CD4-positive, alpha-beta T cell (primary cell): ENCODE measurements at regions not wholly inside any gene's neighbourhood (a gene's known extent, or its start where the extent isn't known, plus 50 kb on each side); places are given as distances from the start of the nearest gene placed in this dataset.

ENCODE experiments used
- ATAC-seq: fragments of 200-7000 bp; cut with Tn5 transposase; one replicate; pipeline ENCODE4 v1.10.0; 2022; ENCODE audit warnings: mild to moderate bottlenecking; ENCODE audit not compliant: poor library complexity
- CTCF ChIA-PET: fragments of 350-600 bp; sonication (Branson Sonifier 250); formaldehyde crosslinking; loops from one replicate; lab custom pipeline; 2021; ENCODE audit warnings: antibody characterized with exemption, inconsistent platforms; lab: Charles Lee
- POLR2A ChIA-PET: fragments of 350-600 bp; sonication (Branson Sonifier 250); formaldehyde crosslinking; loops from one replicate; lab custom pipeline; 2021; ENCODE audit warnings: antibody characterized with exemption, inconsistent platforms; lab: Charles Lee
- DNase-seq, 14 experiments: peaks; one replicate each; pipeline ENCODE4 v3.0.0-alpha.2; 2013 to 2020; ENCODE audit warnings: mixed read lengths in 2 of 14
- H3K27ac ChIP-seq, 2 donors: one replicate each; pipeline versions ENCODE4 v1.5.1 to v1.7.0; 2013; ENCODE audit warnings: low read length in 2 of 2, low read depth in 1 of 2, mild to moderate bottlenecking in 1 of 2
- H3K27me3 ChIP-seq, 2 experiments: 1 replicate in 1 of 2; 2 replicates in 1 of 2; pipeline versions ENCODE4 v1.6.1 to v1.7.0; 2013; ENCODE audit warnings: low read length in 2 of 2, control low read depth in 1 of 2, mild to moderate bottlenecking in 1 of 2, moderate library complexity in 1 of 2; ENCODE audit not compliant: insufficient read depth in 2 of 2, control insufficient read depth in 1 of 2
- H3K36me3 ChIP-seq: one replicate; pipeline ENCODE4 v1.6.1; 2013; ENCODE audit warnings: low read length, control low read depth; ENCODE audit not compliant: insufficient read depth
- H3K4me1 ChIP-seq: one replicate; pipeline ENCODE4 v1.6.1; 2013; ENCODE audit warnings: low read length, control low read depth; ENCODE audit not compliant: insufficient read depth
- H3K4me3 ChIP-seq: one replicate; pipeline ENCODE4 v1.5.1; 2013; ENCODE audit warnings: mild to moderate bottlenecking, low read length, moderate library complexity
- H3K9me3 ChIP-seq, 2 experiments: 1 replicate in 1 of 2; 2 replicates in 1 of 2; pipeline versions ENCODE4 v1.6.1 to v1.7.0; 2013; ENCODE audit warnings: low read length in 2 of 2, mild to moderate bottlenecking in 2 of 2, control low read depth in 1 of 2, moderate library complexity in 1 of 2; ENCODE audit not compliant: control insufficient read depth in 1 of 2, insufficient read depth in 1 of 2
- H3K27ac Mint-ChIP-seq: one replicate; pipeline ENCODE4 v1.8.0; 2020; ENCODE audit warnings: mixed read lengths
- H3K27me3 Mint-ChIP-seq: one replicate; pipeline ENCODE4 v1.8.0; 2021; ENCODE audit warnings: mixed read lengths
- H3K36me3 Mint-ChIP-seq: one replicate; pipeline ENCODE4 v1.8.0; 2021; ENCODE audit warnings: low read depth, mixed read lengths
- H3K4me1 Mint-ChIP-seq: one replicate; pipeline ENCODE4 v1.8.0; 2021; ENCODE audit warnings: low read depth, mixed read lengths
- H3K4me3 Mint-ChIP-seq: one replicate; pipeline ENCODE4 v1.8.0; 2020; ENCODE audit warnings: mild to moderate bottlenecking, mixed read lengths
- H3K9me3 Mint-ChIP-seq: one replicate; pipeline ENCODE4 v1.8.0; 2020; ENCODE audit warnings: mixed read lengths
- CTCF ChIP-seq: fragments of 200-600 bp; IDR thresholded peaks from one replicate; pipeline ENCODE4 v1.8.0; 2022; ENCODE audit warnings: antibody characterized with exemption, mild to moderate bottlenecking
- intact Hi-C, 2 experiments: fragments of 100-400 bp; cut with DNase I in 1 of 2; cut with micrococcal nuclease in 1 of 2; formaldehyde crosslinking; loops; one replicate each; pipeline versions ENCODE4 v1.15.1 to v1.9.0; 2023 to 2025; cut with DNase I, micrococcal nuclease

GRCh38 chr1:166282391-166283137 is 115.8 kb upstream of the FAM78B start:
- Mint-ChIP-seq H3K36me3 (no peaks in the 10 kb centered on the region), H3K4me3 (no peak overlapping the region), H3K9me3 (peaks cover 4% of the 10 kb centered on the region), H3K4me1 (no peaks in the 10 kb centered on the region), H3K27me3 (peaks cover 5% of the 10 kb centered on the region), H3K27ac (no peak overlapping the region)
- DNase-seq: no peak
- CTCF ChIA-PET: no interaction called here
- H3K4me1 ChIP-seq: no peaks in the 10 kb centered on the region
- no peak for TF ChIP-seq CTCF
- ATAC-seq: no peak
- H3K36me3 ChIP-seq: no peaks in the 10 kb centered on the region
- no peaks in the 10 kb centered on the region for H3K9me3 ChIP-seq
- no peaks in the 10 kb centered on the region for H3K27me3 ChIP-seq
- no peak overlapping the region for H3K27ac ChIP-seq
- intact Hi-C loops: no loop called here
- no peak overlapping the region for H3K4me3 ChIP-seq
- POLR2A ChIA-PET: no interaction called here

DNA sequence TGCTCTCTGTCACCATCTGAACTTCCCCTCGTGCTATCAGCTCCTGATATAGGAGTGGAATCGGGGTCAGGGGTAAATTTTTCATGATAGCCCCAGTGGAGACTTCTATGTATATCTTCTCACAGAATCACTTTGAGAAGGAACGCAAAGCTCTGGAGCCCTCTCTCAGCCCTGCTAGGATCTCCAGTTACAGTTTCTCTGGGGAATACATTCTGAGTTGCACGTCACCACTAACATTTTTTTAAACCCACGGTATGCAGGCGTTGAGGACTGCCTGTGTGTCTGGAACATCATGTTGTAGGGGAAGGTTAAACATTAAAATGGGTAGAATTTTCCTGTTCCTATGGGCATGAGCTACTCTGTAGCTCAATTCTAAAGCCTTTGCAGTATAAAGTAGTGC is 116.4 kb upstream of the FAM78B start:
- no peak overlapping the region for H3K27ac Mint-ChIP-seq
- POLR2A ChIA-PET: no interaction called here
- H3K4me3 ChIP-seq: no peak overlapping the region
- H3K4me1 Mint-ChIP-seq: no peaks in the 10 kb centered on the region
- DNase-seq: no peak
- H3K36me3 Mint-ChIP-seq: no peaks in the 10 kb centered on the region
- ATAC-seq: no peak
- peaks cover 0 to 2% of the 10 kb centered on the region in 2 experiments for H3K27me3 ChIP-seq
- H3K9me3 ChIP-seq: no peaks in the 10 kb centered on the region
- peaks cover 5% of the 10 kb centered on the region for H3K27me3 Mint-ChIP-seq
- no peak overlapping the region for H3K4me3 Mint-ChIP-seq
- H3K36me3 ChIP-seq: no peaks in the 10 kb centered on the region
- intact Hi-C loops: no loop called here
- TF ChIP-seq CTCF: no peak
- H3K4me1 ChIP-seq: no peaks in the 10 kb centered on the region
- peaks cover 4% of the 10 kb centered on the region for H3K9me3 Mint-ChIP-seq
- H3K27ac ChIP-seq: no peak overlapping the region
- CTCF ChIA-PET: no interaction called here

DNA sequence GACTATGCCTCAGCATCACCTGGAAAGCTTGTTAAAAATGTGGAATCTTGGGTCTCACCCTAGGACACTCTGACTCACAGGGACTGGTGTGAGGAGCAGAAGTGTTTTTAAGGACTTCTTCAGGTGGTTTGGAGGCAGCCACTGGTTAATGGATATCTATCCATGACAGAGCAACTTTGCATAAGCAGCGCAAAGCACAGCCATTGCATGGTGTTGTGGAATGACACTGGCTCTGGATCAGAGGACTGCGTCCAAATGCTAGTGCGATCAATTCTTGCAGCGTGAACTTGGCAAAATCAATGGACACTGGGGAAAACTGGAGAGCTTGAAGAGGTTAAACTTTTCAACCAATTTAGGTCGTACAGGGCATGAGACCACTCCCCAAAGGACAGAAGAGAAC is 116.8 kb upstream of the FAM78B start:
- Histone ChIP-seq H3K4me1 (no peaks in the 10 kb centered on the region), H3K27ac (no peak overlapping the region), H3K9me3 (no peaks in the 10 kb centered on the region), H3K27me3 (peaks cover 0 to 2% of the 10 kb centered on the region in 2 experiments), H3K36me3 (no peaks in the 10 kb centered on the region), H3K4me3 (no peak overlapping the region)
- TF ChIP-seq CTCF: no peak
- Mint-ChIP-seq H3K36me3 (no peaks in the 10 kb centered on the region), H3K4me3 (no peak overlapping the region), H3K27ac (no peak overlapping the region), H3K4me1 (no peaks in the 10 kb centered on the region), H3K9me3 (peaks cover 2% of the 10 kb centered on the region), H3K27me3 (peaks cover 5% of the 10 kb centered on the region)
- no peak for DNase-seq
- POLR2A ChIA-PET: no interaction called here
- intact Hi-C loops: no loop called here
- no peak for ATAC-seq
- CTCF ChIA-PET: no interaction called here
